ENCODE measurements at regions not wholly inside any gene's neighbourhood (a gene's known extent, or its start where the extent isn't known, plus 50 kb on each side); places are given as distances from the start of the nearest gene placed in this dataset.
A peak's percentile ranks its signal among the peaks of the same experiment; 100 is the strongest.
"Not testable (repeated sequence)": the region's sequence is repeated elsewhere in the genome, so short reads cannot be mapped to it uniquely, and the experiment has no call there.

DNA sequence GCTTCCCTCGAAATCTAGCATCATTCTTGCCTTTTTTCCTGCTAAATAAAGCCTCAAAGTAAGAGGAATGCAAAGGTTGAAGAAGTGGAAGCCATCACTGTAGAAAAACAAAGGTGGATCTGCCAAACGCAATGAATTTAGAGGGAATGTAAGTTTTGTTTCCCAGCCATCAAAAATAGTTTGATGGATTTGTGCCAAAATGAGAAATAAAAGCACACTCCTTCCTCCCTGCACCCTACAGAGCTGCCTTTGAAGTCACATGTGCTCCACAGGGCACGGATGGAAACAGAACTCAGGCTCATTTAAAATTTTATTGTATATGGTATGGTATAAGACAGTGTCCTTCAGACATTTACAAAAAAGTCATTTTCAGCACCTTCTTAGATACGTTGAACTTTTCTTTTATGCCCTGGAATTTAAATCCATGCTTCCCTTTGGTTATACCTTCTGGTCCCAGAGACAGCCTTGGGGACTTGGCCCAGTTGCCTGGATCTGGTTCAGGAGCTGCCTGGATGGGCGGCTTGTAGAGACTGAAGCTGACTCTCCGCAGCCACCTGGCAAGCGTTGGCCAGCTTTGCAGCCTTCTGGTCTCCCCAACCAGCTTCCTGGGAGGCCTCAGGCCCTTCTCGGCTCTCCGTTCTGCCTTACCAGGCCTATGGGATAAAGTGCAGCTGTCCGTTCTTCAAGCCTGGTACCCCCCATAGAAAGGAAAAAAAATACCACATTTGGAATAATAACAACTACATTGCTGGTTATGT, 228.5 kb upstream of the NEBL start:
- DNase-seq, result no peak

DNA sequence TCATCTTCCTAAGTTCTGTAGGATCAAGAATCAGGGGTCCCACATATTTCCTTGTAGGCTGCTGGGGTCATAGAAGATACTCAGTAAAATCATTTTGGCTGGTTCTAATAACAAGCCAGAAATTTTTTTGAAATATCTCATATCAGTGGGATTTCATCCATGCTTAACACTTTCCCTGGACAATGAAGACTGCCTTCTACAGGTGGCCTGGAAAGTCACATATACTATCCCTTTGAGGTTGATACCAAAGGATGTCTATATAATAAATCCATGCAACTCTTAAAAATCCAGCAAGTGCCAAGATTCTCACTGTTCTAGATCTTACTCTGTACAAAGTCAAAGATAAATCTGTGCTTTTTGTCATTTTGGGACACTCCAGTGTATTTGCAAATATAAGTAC, 225.8 kb upstream of the NEBL start:
- DNase-seq, result no peak

DNA sequence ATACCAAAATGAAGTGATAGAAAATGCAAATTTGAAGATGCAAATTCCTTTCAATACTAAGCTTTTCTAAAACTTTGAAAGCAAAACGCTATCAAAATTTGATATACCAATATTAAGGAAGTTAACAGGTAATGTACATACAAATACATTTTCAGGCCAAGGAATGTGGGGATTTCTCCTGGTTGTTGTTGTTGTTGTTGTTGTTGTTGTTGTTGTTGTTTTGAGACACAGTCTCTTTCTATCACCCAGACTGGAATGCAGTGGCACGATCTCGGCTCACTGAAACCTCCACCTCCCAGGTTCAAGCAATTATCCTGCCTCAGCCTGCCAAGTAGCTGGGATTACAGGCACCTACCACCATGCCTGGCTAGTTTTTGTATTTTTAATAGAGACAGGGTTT, 224.7 kb upstream of the NEBL start:
- not testable (repeated sequence) for DNase-seq

DNA sequence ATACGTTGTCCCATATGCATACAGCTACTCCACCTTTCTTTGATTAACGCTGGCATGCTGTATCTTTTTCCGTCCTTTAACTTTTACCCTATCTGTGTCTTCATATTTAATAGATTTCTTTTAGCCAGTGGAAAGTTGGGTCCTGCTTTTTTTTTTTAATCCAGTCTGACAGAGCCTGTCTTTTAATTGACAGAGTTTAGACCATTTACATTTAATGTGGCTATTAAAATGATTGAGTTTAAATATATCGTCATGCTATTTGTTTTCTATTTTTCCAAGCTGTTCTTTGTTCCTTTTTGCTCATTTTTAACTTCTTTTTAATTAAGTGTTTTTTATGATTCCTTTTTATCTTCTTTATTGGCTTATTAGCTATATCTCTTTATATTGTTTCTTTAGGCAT, 217.6 kb upstream of the NEBL start:
- DNase-seq, result no peak

DNA sequence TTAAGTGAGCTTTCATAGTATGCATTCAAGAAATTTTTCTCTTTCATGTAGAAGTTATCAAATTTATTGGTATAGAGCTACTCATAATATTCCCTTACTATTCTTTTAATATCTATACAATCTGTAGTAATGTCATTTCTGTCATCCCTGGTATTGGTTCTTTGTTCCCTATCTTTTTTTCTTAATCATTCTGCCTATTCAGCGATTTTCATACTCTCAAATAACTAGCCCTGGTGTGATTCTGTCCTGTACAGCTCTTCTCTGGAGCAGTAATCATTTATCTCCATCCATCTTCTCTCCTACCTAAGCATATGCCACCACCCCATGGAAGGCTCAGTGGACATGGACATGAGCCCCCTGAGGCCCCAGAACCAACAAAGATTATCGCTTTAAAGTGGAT, 213.2 kb upstream of the NEBL start:
- no peak for DNase-seq

DNA sequence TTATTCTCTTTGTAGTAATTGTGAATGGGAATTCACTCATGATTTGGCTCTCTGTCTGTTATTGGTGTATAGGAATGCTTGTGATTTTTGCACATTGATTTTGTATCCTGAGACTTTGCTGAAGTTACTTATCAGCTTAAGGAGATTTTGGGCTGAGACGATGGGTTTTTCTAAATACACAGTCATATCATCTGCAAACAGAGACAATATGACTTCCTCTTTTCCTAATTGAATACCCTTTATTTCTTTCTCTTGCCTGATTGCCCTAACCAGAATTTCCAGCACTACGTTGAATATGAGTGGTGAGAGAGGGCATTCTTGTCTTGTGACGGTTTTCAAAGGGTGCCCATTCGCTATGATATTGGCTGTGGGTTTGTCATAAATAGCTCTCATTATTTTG, 209.8 kb upstream of the NEBL start:
- DNase-seq, result not testable (repeated sequence)

DNA sequence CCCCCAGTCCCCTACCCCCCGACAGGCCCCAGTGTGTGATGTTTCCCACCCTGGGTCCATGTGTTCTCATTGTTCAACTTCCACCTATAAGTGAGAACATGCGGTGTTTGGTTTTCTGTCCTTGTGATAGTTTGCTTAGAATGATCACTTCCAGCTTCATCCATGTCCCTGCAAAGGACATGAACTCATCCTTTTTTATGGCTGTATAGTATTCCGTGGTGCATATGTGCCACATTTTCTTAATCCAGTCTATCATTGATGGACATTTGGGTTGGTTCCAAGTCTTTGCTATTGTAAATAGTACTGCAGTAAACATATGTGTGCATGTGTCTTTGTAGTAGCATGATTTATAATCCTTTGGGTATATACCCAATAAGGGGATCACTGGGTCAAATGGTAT, 208.2 kb upstream of the NEBL start:
- DNase-seq, result not testable (repeated sequence)

DNA sequence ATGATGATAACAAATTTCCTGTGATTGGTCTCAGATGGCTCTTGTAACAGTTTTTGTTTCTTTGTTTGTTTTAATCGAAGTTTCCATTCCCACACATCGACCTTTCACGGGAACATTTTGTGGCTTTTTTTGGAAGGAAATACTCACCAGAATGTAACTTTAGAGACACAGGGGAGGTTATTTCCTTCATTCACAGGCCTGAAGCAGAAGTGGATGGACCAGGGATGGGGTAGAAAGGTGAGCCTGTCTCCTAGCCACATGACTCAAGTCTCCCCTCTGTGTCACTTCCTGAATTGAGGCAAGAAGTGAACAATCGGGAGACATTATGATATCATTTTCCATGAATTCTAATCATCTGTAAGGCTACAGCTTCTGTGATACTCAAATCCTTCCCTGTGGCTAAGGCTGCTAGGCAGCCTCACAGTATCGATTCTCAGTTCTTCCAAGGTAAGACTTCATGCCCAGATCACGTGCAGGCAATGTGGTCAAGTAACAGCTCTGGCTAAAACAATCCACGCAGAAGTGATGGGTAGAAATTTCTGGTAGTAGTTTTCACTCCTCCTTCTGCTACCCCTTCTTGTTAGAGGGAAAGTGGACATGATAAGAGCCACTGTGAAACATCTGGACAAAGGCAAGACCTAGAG, 203.9 kb upstream of the NEBL start:
- no peak for DNase-seq

DNA sequence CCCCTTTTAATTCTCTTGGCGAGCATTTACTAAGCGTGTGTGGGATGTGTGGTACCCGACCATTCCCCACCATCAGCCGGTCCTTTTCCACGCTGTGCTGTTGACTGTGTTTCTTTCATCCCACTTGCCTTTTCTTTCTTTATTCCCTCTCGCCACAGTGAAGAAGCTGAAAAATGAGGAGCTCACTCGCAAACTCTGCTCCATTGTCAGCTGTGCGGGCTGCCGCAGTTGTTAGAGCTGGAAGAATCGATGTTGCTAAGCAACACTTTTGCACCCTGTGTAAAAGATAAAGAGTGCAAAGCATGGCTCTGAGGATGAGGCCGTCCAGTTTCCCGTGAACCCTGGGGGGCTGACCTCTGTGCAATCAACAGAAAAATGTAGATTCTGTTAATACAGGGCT, 203.1 kb upstream of the NEBL start:
- no peak for DNase-seq

DNA sequence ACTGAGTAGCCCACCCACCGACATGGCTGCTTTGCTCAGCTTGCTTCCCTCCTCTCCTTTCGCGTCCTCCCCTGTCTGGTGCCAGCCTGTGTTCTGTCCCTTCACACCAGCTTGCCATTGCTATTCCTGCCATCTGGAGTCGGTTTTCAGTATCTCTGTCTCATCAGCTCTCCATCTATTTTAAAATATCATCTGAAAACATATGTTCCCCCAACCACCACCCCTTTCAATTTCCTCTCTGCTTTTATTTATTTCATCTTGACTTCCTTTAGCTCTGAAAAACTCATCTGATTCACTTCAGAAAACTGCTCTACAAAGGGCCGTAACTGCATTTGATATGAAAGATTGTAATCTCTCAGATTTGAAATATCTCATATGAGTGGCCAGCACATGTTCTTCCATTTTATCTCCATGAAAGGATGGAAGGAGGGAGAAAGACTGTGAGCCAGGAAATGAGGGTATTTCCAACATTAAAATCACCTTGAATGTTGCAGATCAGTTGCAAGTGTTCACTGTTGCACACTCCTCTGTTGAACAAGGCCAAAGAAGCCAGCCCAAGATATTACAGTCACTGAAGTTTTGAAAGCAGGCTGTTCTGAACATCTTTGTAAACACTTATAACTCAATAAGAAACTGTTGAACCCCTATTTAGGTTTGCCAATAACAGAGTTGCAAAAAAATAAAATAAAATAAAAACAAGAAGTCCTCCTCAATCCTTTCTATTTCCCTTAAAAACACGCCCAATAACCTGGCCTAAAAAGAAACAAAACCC, 202.4 kb upstream of the NEBL start:
- no peak for DNase-seq

DNA sequence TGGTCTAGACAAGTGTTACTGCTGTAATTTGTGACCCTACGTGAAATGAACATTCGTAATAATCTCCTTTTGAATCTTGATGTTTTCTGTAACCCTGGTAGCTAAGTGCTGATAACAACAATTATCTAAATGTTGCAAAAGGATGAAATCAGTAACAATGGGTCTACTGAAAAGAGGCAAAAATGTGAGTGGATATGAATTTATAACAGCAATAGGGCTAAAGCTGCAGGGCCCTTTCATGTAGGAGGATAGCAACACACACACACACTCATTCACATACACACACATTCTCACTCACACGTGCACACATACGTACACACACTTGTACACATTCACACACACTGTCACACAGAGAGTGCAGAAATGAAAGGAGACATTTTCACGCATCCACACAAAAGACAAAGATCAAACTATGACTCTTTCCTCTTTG, 200.8 kb upstream of the NEBL start:
- no peak for DNase-seq

DNA sequence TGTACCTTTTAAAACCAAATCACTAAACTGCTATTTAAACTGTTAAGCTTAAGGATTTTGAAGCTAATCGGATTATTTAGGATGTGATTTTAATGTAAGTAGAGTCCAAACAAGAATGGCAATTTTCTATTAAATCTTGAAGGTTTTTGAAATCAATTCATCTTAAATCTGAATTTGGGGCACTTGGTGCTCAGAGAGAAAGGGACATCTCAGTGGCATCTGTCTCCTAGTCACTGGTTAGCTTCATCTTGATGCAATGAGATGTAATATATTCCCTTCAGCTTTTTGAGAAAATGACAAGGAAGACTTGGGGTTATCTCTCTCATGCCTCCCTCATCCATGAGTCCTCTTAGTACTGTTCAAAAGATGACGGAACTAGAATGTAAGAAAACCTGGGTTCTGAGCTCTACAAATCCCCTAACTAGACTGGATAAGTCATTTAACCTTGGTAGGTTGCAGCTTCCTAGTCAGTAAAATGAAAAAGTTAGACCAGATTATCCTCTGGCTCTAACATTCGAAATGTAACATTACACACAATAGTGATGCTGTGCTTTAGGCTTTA, 198.5 kb upstream of the NEBL start:
- no peak for DNase-seq

DNA sequence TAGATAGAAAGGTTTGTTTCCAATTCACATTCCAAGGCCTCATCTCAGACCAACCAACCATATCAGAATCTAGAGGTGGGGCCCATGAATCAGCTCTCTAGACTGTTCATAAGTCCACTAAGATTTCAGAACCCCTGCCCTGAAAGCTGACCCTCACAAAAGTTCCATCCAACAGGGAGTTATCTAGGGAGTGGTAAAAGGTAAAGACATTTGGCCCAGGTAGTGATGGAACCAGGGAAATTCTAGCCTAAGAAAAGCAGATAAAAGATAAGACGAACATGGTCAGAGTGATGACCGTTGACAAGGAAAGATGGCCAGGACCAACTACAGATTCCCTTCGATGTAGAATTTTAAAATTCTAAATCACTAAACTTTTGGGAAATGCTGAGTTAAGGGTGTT, 198.0 kb upstream of the NEBL start:
- DNase-seq, result no peak

DNA sequence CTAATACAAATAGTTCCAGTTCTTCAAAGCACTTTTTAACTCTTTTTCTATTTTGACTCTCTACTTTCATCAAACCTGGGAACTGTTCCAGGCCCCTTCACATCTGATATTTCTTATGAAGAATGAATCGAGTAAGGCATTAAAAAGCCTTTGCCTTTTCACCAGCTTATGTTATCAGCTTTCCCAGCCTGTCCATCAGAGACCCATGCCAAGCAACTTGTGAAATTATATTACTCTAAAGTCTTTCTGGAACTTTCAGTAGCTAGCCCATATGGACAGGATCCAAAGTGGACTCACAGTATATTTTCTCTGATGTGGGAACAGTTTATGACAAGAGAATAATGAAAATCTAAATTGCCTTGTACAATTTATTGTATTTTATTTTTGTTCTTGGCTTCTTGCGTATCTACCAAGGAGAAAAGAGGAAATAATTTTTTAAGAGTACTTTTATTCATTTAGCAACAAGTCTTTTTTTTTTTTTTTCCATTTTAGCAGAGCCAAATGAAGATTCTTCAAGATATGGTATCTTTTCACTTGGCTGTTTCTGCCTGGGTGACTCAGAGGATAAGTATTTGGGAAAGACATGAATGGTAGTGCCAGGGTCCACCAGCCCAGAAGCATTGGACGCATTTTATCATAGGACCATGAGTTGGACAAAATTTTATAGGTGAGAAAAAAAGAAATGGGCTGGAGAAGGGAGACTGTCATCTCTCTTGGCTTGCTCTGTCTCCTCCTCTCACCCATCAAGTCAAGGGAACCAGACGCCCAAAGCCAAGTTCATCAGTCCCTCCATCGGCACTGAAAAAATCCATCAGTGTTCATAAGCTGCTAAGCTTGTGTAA, 195.8 kb upstream of the NEBL start:
- DNase-seq, result no peak

DNA sequence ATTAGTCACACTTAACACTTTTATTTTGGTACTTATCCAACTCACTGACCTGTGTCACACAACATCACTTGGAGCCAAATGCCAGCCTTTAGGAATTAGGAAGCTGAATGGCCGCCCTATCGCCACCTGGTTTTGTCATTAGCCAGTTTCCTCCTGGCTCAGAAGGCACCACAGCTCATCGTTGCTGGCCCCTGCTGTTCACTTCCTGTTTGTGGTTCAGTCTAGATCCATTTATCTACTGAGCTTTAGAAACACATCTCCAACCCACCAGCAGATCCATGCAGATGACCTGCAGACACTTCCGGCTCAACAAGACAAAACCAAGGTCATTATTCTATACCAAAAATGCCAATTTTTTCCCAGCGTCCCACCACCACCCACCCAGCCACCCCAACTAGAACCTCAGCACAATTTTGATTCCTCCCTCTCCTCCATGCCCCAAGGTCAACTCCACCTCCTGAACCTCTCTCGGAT, 193.5 kb upstream of the NEBL start:
- DNase-seq, result no peak

DNA sequence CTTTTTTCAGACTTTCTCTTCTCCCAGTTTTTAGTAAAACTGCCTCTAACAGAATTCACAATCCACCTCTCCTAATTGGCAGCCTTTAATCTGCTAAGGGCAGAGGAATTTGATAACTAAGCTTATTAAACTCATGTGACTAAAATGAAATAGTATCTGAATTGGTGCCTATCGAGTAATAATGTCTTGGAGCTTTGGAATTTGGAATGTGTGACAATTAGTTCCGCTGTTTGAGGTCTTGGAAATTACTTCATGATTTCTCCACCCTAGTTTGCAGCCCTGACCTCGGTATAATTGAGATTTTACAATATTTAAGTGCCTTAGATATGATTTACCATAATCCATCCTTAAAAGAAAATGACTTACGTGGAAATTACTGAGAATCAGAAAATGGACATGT, 190.4 kb upstream of the NEBL start:
- no peak for DNase-seq

DNA sequence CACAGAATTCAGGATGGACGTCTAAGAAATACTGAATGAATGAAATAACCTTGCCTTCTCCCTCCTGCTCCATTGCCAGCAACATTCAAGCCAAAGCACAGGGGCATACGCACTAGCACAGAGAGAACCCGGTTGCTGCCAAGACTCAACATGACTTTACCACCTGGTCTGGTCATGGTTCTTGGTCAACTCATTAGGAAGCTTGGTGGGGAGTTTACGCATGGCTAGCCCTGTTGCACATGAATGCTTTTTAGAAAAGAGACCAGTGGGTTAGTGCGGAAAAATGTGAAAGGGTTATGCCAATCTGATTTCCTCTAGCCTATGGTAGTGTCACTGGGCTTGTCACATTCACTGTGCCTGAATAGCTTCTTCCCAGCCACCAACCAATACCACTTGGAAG, 187.6 kb upstream of the NEBL start:
- DNase-seq, result no peak

DNA sequence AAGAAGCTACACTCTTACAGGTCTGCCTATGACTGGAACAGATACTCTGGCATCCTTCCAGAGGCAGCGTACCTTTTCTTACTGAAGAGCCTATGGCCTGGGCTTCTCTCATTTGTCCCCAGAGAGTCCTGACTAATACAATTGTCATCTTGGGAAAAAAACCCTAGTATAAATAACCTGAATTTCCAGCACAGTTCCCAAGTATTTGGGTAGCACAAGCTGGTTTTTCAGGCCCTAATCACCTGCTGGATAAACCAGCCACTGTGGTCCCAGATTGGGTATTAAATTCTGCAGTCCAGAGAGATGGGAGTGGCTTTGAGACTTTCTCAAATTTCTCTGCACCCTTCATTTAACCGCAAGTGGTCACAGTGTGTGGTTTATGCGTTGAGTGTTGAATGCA, 186.8 kb upstream of the NEBL start:
- no peak for DNase-seq

DNA sequence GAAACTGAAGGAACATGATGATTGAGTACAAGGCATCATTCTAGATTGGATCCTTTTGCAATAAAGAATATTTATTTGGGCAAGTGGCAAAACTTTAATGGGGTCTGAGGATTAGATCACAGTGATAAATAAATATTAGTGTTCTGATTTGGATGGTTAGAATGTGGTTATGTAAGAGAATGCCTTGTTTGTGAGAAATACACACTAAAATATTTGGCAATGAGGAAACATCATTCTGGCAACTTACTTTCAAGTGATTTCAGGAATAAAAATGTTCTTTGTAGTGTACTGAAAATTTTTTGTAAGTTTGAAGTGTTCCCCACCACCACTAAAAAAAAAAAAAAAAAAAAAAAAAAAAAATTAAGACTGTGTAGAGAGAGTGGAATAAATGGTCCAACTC, 185.1 kb upstream of the NEBL start:
- no peak for DNase-seq

DNA sequence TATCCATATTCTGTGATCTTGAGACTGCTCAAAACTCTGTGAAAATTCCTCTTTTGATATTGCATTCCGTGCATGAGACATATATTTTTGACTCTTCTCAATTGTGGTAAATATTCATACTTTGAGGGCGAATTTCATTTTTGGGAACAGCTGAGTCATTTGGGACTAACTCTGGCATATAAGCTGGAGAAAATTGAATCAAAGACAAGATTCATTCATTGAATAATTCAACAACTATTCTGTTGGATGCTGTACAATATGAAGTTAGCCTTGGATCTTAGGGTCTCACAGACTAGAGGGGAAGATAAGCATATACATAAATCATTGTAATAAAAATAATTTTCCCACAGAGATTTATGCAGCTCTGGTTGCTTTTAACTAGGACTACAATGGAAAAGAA, 183.2 kb upstream of the NEBL start:
- no peak for DNase-seq

DNA sequence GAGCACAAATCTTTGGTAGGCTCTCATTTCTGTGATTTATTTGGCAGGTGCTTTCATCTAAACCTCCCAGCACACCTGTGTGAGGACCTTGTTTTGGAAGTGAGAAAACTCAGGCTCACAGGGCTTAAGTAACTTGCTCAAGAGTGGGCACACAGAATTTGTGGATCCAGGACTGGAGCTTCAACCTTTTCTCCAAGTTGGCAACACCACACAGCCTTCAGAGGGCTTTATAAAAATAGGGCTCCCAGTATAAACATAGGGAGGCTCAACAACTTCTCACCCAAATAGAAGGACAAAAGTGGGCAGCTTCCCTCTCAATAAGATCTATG, 182.2 kb upstream of the NEBL start:
- no peak for DNase-seq

DNA sequence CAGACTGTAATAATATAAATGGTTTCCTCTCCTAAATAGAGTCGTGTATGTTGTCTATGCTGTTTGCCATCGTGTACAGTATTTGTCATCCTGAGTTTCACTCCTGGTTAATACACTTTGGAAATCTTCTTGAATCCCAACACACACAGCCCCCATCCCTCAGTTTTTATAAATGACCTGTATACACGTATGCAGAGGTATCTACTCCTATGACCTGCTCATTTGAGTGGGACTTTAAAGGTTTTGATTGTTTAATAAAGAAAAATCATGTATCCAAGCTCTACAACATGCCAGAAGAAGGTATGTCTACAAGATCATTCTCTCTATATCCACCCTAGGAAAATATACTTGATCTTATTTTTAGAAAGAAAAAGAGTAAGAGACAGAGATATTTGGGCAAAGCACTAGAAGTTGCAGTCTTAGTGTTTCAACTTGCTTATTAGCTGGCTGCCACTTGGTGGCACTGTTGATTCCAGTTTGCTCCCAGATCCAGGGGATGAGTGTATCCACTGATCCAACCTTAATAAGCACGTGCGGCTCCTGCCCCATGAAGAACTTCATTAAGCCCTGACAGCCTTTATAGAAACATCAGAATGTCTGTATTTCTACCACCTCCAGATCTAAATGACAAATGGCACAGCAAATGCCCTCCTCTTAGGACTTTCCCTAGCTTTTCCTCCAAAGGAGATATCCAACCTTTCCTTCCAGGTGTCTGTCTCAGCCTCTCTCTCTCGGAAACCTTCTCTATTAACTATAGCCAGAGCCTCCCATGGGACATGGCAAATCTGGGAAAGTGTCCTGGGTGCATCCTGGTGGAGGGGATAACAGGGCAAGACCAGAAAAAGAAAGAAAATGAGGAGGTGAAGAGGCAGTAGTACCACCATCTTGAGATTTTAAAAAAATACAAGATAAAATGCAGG, 181.6 kb upstream of the NEBL start:
- peak; percentile 51 for DNase-seq

Data from midbrain (tissue), 1 donor.